ENCODE measurements at regions not wholly inside any gene's neighbourhood (a gene's known extent, or its start where the extent isn't known, plus 50 kb on each side); places are given as distances from the start of the nearest gene placed in this dataset.
"Not testable (repeated sequence)": the region's sequence is repeated elsewhere in the genome, so short reads cannot be mapped to it uniquely, and the experiment has no call there.

DNA sequence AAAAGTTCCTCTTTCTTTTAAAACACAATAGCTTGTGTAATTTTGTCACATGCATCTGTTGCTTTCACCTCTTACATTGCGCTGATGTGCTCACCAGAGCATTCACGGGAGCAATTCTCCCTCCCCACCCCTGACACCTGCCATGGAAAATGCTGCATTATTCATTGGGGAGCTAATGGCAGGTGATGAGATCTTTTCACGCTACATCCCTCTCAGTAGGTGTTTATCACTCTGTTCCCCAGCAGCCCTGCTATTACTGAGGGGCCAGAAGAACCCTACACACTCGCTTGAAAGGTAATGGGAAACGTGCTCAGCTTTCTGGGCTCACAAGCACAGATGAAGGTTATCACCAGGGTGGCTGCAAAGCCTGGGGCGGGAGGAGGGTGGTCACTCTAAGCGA, 398.0 kb downstream of the PSAT1 start:
- no peaks in the 10 kb centered on the region for H3K36me3 Mint-ChIP-seq (ENCODE audit: low read depth)
- no peaks in the 10 kb centered on the region for H3K9me3 Mint-ChIP-seq
- no peaks in the 10 kb centered on the region for H3K27me3 Mint-ChIP-seq (ENCODE audit: low read depth)
- H3K4me3 Mint-ChIP-seq, result no peak overlapping the region
- no peak for DNase-seq (ENCODE audit: low read depth, low spot score)
- no peak for TF ChIP-seq CTCF (conservative IDR thresholded peaks at IDR 0.05)
- no peak overlapping the region for H3K27ac Mint-ChIP-seq (ENCODE audit: unreplicated experiment)
- H3K4me1 Mint-ChIP-seq, result no peaks in the 10 kb centered on the region

DNA sequence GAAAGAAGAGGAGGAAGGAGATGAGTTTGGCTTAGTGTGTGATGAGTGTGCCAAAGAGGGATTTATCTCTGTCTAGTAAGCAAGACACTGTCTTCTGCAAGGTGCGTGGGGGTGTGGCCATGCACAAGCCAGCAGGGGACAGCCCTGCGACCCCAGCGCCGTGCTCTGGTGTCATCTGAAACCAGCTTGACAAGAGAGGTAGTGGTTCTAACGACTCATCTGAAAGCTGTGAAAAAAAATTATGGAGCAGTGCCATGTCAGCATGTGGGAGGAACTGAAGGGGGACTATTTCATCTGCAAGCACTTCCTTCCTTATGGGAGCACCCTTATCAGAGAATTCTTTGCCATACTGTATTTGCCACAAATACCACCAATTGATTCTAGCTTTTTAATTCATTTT, 398.6 kb downstream of the PSAT1 start:
- no peak overlapping the region for H3K27ac Mint-ChIP-seq (ENCODE audit: unreplicated experiment)
- H3K4me1 Mint-ChIP-seq, result no peaks in the 10 kb centered on the region
- H3K27me3 Mint-ChIP-seq (ENCODE audit: low read depth), result no peaks in the 10 kb centered on the region
- H3K4me3 Mint-ChIP-seq, result no peak overlapping the region
- DNase-seq (ENCODE audit: low read depth, low spot score), result no peak
- no peaks in the 10 kb centered on the region for H3K36me3 Mint-ChIP-seq (ENCODE audit: low read depth)
- no peak for TF ChIP-seq CTCF (conservative IDR thresholded peaks at IDR 0.05)
- no peaks in the 10 kb centered on the region for H3K9me3 Mint-ChIP-seq

DNA sequence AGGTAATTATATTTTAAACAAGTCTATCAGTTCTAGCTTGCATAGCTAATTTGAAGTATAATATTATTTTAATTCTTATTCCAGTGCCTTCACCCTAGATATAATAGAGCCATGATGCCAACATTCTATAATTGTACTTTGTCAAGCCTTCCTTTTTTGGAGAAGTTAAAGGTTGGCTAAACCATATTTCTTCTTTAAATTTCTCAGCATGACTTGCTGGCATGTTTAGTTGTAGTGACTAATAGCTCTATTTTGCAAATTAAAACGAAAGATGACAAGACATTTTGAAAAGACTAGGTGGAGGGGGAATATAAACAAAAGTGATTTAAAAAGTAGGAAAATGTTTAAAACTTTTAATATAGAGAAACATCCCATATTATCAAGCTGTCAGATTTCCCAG, 400.7 kb downstream of the PSAT1 start:
- DNase-seq (ENCODE audit: low read depth, low spot score), result no peak
- H3K9me3 Mint-ChIP-seq, result no peaks in the 10 kb centered on the region
- no peaks in the 10 kb centered on the region for H3K4me1 Mint-ChIP-seq
- no peak overlapping the region for H3K4me3 Mint-ChIP-seq
- no peak for TF ChIP-seq CTCF (conservative IDR thresholded peaks at IDR 0.05)
- H3K27me3 Mint-ChIP-seq (ENCODE audit: low read depth), result no peaks in the 10 kb centered on the region
- H3K27ac Mint-ChIP-seq (ENCODE audit: unreplicated experiment), result no peak overlapping the region
- H3K36me3 Mint-ChIP-seq (ENCODE audit: low read depth), result no peaks in the 10 kb centered on the region

DNA sequence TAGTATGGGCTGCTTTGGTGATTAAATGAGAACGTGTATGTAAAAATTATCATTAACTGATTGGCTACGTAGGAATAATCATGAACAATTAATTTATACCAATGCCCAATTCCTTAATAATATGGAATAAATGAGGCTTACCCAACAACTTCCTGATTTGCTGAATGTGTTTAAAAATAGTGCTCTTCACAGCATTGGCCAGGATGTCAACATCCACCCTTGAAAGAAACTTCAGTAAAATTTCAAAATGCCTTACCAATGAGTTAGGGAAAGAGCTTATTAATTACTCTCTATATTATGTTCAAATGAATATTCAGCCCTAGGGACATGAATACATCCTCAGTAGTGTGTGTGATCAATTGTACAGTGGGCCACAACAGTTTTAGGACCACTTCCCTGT, 401.4 kb downstream of the PSAT1 start:
- DNase-seq (ENCODE audit: low read depth, low spot score), result no peak
- no peaks in the 10 kb centered on the region for H3K36me3 Mint-ChIP-seq (ENCODE audit: low read depth)
- H3K4me1 Mint-ChIP-seq, result no peaks in the 10 kb centered on the region
- peaks cover 3% of the 10 kb centered on the region for H3K9me3 Mint-ChIP-seq
- H3K4me3 Mint-ChIP-seq, result no peak overlapping the region
- no peaks in the 10 kb centered on the region for H3K27me3 Mint-ChIP-seq (ENCODE audit: low read depth)
- no peak overlapping the region for H3K27ac Mint-ChIP-seq (ENCODE audit: unreplicated experiment)
- no peak for TF ChIP-seq CTCF (conservative IDR thresholded peaks at IDR 0.05)

- H3K27ac Mint-ChIP-seq (ENCODE audit: unreplicated experiment); H3K9me3 Mint-ChIP-seq; H3K4me3 Mint-ChIP-seq; H3K4me1 Mint-ChIP-seq; H3K27me3 Mint-ChIP-seq (ENCODE audit: low read depth); H3K36me3 Mint-ChIP-seq (ENCODE audit: low read depth); DNase-seq (ENCODE audit: low read depth, low spot score): not testable (repeated sequence)
These were observed 402.3 kb downstream of the PSAT1 start for GRCh38 chr9:78699217-78699616.

DNA sequence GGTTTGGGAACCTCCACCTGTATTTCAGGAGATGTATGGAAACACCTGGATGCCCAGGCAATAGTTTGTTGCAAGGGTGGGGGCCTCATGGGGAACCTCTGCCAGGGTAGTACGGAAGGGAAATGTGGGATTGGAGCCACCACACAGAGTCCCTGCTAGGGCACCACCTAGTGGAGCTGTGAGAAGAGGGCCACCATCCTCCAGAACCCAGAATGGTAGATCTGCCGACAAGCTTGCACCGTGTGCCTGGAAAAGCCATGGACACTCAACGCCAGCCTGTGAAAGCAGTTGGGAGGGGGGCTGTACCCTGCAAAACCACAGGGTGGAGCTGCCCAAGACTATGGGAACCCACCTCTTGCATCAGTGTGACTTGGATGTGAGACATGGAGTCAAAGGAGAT, 407.2 kb downstream of the PSAT1 start:
- not testable (repeated sequence) for H3K27me3 Mint-ChIP-seq (ENCODE audit: low read depth); H3K27ac Mint-ChIP-seq (ENCODE audit: unreplicated experiment); H3K36me3 Mint-ChIP-seq (ENCODE audit: low read depth); H3K4me3 Mint-ChIP-seq; DNase-seq (ENCODE audit: low read depth, low spot score); H3K4me1 Mint-ChIP-seq; H3K9me3 Mint-ChIP-seq
- TF ChIP-seq CTCF (conservative IDR thresholded peaks at IDR 0.05), result peak; percentile 25

All from neural crest cell (in vitro differentiated cells).